GM10266 (cell line): ENCODE measurements at regions not wholly inside any gene's neighbourhood (a gene's known extent, or its start where the extent isn't known, plus 50 kb on each side); places are given as distances from the start of the nearest gene placed in this dataset.

Experiments
- DNase-seq: peaks from one replicate; pipeline ENCODE4 v3.0.0; 2012; ENCODE audit errors: extremely low spot score
- CTCF ChIP-seq: IDR thresholded peaks from 2 replicates; pipeline ENCODE4 v1.5.1; 2012; ENCODE audit warnings: mild to moderate bottlenecking, low read depth; ENCODE audit not compliant: control insufficient read depth, insufficient read depth; ENCODE audit errors: missing control alignments

- no peak for DNase-seq
- no peak for TF ChIP-seq CTCF
Measured at GRCh38 chr15:38035701-38036100, 101.3 kb downstream of the TMCO5A start.

GRCh38 chr15:38036790-38037338 is 102.4 kb downstream of the TMCO5A start:
- TF ChIP-seq CTCF = no peak
- no peak for DNase-seq

GRCh38 chr15:38038659-38039442 is 104.4 kb downstream of the TMCO5A start:
- no peak for DNase-seq
- TF ChIP-seq CTCF = no peak

GRCh38 chr15:38040615-38041014 is 106.2 kb downstream of the TMCO5A start:
- no peak for TF ChIP-seq CTCF
- DNase-seq = no peak

- TF ChIP-seq CTCF = no peak
- DNase-seq = no peak
Measured at GRCh38 chr15:38041576-38041975, 107.1 kb downstream of the TMCO5A start.

- no peak for DNase-seq
- no peak for TF ChIP-seq CTCF
Measured at GRCh38 chr15:38042211-38042610, 107.8 kb downstream of the TMCO5A start.

GRCh38 chr15:38042707-38043445 is 108.4 kb downstream of the TMCO5A start:
- TF ChIP-seq CTCF = no peak
- no peak for DNase-seq
